ENCODE measurements at regions not wholly inside any gene's neighbourhood (a gene's known extent, or its start where the extent isn't known, plus 50 kb on each side); places are given as distances from the start of the nearest gene placed in this dataset.

GRCh38 chr15:66625531-66625930, 59.7 kb upstream of the LCTL start:
- no peak for TF ChIP-seq POLR2A (IDR thresholded peaks at IDR 0.05; ENCODE audit: low read length)
- no peak for TF ChIP-seq GATA1 (IDR thresholded peaks at IDR 0.05; ENCODE audit: low read depth, low read length)
